ENCODE measurements at regions not wholly inside any gene's neighbourhood (a gene's known extent, or its start where the extent isn't known, plus 50 kb on each side); places are given as distances from the start of the nearest gene placed in this dataset.

DNA sequence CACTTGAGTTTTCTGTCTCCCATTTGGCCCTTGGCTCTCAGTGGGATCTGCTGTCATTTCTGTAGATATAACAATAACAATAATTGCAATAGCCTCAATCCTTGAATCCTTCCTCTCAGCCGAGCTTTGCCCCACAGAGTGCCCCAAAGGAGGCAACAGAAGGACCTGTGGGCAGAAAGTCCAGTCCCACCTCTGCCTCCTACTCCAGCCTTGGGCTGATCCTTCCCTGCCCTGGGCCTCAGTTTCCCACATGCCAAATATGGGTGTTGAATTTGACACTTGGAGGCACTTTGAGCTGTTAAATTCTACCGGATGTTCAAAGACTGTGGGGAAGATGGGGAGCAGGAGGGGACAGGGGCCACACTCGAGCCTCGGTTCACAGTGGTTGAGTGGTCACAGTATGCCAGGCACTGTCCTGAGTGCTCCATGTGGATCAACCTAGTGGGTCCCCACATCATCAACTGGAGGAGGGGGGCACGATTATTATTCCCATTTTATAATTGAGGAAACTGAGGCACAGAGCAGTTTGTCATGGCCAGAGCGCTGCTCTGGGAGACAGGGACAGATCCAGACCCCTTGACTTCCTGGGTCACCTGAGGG, 307.1 kb downstream of the MATN1 start:
- no peaks in the 10 kb centered on the region for H3K9me3 ChIP-seq
- H3K36me3 ChIP-seq: no peaks in the 10 kb centered on the region
- no peak overlapping the region for H3K27ac ChIP-seq
- ATAC-seq: no peak
- no peaks in the 10 kb centered on the region for H3K27me3 ChIP-seq
- DNase-seq: no peak
- intact Hi-C loops (cut with DNase I; ENCODE audit: low total_unique reads) (no loop called here), in situ Hi-C loops (cut with MboI; ENCODE audit: low sequenced_read_pairs in 4 of 4) (no loop called here)
- no peak overlapping the region for H3K4me3 ChIP-seq
- TF ChIP-seq, protein P1, sequence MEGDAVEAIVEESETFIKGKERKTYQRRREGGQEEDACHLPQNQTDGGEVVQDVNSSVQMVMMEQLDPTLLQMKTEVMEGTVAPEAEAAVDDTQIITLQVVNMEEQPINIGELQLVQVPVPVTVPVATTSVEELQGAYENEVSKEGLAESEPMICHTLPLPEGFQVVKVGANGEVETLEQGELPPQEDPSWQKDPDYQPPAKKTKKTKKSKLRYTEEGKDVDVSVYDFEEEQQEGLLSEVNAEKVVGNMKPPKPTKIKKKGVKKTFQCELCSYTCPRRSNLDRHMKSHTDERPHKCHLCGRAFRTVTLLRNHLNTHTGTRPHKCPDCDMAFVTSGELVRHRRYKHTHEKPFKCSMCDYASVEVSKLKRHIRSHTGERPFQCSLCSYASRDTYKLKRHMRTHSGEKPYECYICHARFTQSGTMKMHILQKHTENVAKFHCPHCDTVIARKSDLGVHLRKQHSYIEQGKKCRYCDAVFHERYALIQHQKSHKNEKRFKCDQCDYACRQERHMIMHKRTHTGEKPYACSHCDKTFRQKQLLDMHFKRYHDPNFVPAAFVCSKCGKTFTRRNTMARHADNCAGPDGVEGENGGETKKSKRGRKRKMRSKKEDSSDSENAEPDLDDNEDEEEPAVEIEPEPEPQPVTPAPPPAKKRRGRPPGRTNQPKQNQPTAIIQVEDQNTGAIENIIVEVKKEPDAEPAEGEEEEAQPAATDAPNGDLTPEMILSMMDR (IDR thresholded peaks at IDR 0.05 in 4 of 5, conservative IDR thresholded peaks at IDR 0.05 in 1 of 5): no peak
- TF ChIP-seq POLR2A (IDR thresholded peaks at IDR 0.05): no peak
- H3K4me1 ChIP-seq: no peaks in the 10 kb centered on the region

DNA sequence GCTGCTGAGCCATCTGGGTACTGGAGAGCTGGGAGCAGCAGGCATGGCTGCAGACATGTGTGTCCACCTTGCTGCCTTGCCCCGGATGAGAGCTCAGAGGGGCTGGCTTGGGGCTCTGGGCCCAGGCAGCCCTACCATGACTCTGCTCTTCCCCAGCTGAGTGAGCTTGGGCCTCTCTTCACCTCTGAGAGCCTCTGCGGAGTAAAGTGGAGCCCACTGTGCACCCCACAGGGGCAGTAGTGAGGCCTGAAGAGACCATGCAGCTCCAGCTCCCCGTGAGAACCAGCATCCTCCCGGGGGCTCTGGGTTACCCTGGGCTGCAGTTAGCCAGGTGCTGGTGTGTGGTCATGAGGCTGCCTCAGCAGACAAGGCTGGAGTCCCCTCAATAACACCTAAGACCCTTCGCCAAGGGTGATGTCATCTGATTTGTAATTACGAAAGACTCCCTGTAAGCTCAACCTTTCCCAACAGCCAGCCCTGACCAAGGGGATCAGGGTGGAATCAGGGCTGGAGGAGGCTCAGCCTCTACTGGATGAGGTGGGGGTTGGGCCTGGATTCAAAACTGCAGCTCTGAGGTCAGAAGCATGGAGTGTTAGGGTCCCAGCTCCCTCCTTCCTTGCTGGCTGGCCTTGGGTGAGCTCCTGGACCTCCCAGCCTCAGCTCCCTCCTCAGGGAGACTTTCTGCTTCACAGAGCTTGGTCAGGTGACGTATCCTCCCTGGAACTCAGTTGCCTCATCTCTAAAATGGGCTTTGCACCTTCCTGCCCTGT, 308.0 kb downstream of the MATN1 start:
- H3K27me3 ChIP-seq: no peaks in the 10 kb centered on the region
- ATAC-seq (no peak), DNase-seq (no peak)
- intact Hi-C loops (cut with DNase I; ENCODE audit: low total_unique reads) (no loop called here), in situ Hi-C loops (cut with MboI; ENCODE audit: low sequenced_read_pairs in 4 of 4) (no loop called here)
- no peak for TF ChIP-seq POLR2A (IDR thresholded peaks at IDR 0.05)
- TF ChIP-seq, protein P1 (IDR thresholded peaks at IDR 0.05 in 4 of 5, conservative IDR thresholded peaks at IDR 0.05 in 1 of 5): no peak
- H3K9me3 ChIP-seq: no peaks in the 10 kb centered on the region
- H3K4me3 ChIP-seq: no peak overlapping the region
- H3K36me3 ChIP-seq: no peaks in the 10 kb centered on the region
- H3K27ac ChIP-seq: no peak overlapping the region
- H3K4me1 ChIP-seq: no peaks in the 10 kb centered on the region

DNA sequence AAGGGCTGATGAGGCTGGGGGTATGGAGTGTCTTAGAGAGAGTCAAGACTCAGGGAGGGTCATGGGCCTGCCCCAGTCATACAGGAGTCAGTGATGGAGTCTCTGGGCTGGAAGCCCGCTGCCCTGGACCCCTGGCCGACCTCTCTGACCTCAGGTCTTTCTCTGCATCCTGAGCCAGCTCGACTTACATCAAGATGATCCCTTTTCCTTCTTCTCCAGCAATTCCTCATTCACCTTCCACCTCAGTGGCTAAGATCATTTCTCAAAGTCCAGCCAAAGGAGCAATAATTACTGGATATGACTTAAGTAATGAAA, 308.6 kb downstream of the MATN1 start:
- Histone ChIP-seq H3K27me3 (no peaks in the 10 kb centered on the region), H3K4me1 (no peaks in the 10 kb centered on the region), H3K36me3 (no peaks in the 10 kb centered on the region), H3K4me3 (no peak overlapping the region), H3K27ac (no peak overlapping the region), H3K9me3 (no peaks in the 10 kb centered on the region)
- TF ChIP-seq POLR2A (IDR thresholded peaks at IDR 0.05): no peak
- TF ChIP-seq, protein P1 (IDR thresholded peaks at IDR 0.05 in 4 of 5, conservative IDR thresholded peaks at IDR 0.05 in 1 of 5): no peak
- in situ Hi-C loops (cut with MboI; ENCODE audit: low sequenced_read_pairs in 4 of 4) (no loop called here), intact Hi-C loops (cut with DNase I; ENCODE audit: low total_unique reads) (no loop called here)
- ATAC-seq (no peak), DNase-seq (no peak)

DNA sequence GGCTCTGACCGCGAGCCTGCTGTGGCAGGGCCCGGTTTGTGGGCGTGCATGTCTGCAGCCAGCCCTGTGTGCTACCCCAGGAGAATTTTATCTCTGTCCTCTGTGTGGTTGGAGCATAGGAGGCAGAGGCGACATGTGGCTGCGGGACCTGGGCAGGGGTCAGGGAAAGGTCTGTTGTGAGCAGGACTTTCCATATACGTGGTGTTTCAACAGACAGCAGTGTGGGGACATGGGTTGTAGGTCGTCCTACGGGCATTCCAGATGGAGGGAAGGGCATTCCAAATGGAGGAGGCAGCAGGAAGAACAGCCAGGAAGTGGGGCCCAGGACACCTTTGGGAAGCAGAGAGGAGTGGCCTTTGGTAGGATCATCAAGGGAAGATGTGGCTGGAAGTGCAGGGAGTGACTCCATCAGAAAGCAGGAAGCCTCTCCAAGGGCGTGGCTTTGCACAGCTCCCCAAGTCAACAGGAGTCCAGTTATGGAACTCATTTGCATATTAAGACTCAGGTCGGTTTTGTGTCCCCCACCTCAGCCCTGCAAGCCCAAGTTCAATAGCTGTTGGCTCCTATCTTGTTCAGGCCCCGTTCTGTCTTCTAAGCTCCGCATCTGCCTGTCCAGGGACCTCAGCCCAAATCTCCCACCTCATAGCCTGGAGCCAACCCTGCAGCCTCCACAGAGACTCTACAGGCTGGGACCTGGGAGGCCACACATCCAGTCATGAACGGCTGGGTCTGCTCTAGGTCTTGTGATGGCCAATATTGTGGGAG, 309.1 kb downstream of the MATN1 start:
- H3K4me3 ChIP-seq: no peak overlapping the region
- H3K27ac ChIP-seq: no peak overlapping the region
- ATAC-seq (no peak), DNase-seq (no peak)
- intact Hi-C loops (cut with DNase I; ENCODE audit: low total_unique reads) (no loop called here), in situ Hi-C loops (cut with MboI; ENCODE audit: low sequenced_read_pairs in 4 of 4) (no loop called here)
- H3K27me3 ChIP-seq: no peaks in the 10 kb centered on the region
- no peaks in the 10 kb centered on the region for H3K4me1 ChIP-seq
- TF ChIP-seq, protein P1 (IDR thresholded peaks at IDR 0.05 in 4 of 5, conservative IDR thresholded peaks at IDR 0.05 in 1 of 5): no peak
- no peak for TF ChIP-seq POLR2A (IDR thresholded peaks at IDR 0.05)
- H3K36me3 ChIP-seq: no peaks in the 10 kb centered on the region
- H3K9me3 ChIP-seq: no peaks in the 10 kb centered on the region

Data from gastrocnemius medialis (tissue), 4 donors.